NCI-H2081 (cell line): ENCODE measurements at regions not wholly inside any gene's neighbourhood (a gene's known extent, or its start where the extent isn't known, plus 50 kb on each side); places are given as distances from the start of the nearest gene placed in this dataset.
"Not testable (repeated sequence)": the region's sequence is repeated elsewhere in the genome, so short reads cannot be mapped to it uniquely, and the experiment has no call there.

ENCODE experiments used
- DNase-seq, 2 experiments: peaks; one replicate each; lab custom pipeline; 2025; lab: John Stamatoyannopoulos, UW

- DNase-seq, result no peak
Measured at GRCh38 chr10:118916777-118917176, 112.7 kb upstream of the NANOS1 start.

GRCh38 chr10:118917701-118918100 is 111.8 kb upstream of the NANOS1 start:
- DNase-seq, result no peak

GRCh38 chr10:118918116-118918515 is 111.4 kb upstream of the NANOS1 start:
- DNase-seq, result no peak

- DNase-seq, result no peak
Measured at GRCh38 chr10:118918587-118918986, 110.9 kb upstream of the NANOS1 start.

- DNase-seq, result no peak
Measured at GRCh38 chr10:118920206-118920605, 109.3 kb upstream of the NANOS1 start.

- no peak for DNase-seq
Measured at GRCh38 chr10:118922226-118922625, 107.3 kb upstream of the NANOS1 start.

- no peak for DNase-seq
Measured at GRCh38 chr10:118922972-118923371, 106.5 kb upstream of the NANOS1 start.

- no peak for DNase-seq
Measured at GRCh38 chr10:118924493-118924892, 105.0 kb upstream of the NANOS1 start.

- DNase-seq, result no peak
Measured at GRCh38 chr10:118925404-118926071, 104.0 kb upstream of the NANOS1 start.

GRCh38 chr10:118926072-118926417 is 103.5 kb upstream of the NANOS1 start:
- no peak for DNase-seq

GRCh38 chr10:118926441-118926840 is 103.1 kb upstream of the NANOS1 start:
- no peak for DNase-seq

GRCh38 chr10:118926903-118927302 is 102.6 kb upstream of the NANOS1 start:
- no peak for DNase-seq

- no peak for DNase-seq
Measured at GRCh38 chr10:118927321-118927720, 102.2 kb upstream of the NANOS1 start.

GRCh38 chr10:118930614-118931013 is 98.9 kb upstream of the NANOS1 start:
- DNase-seq, result no peak

GRCh38 chr10:118931436-118931835 is 98.1 kb upstream of the NANOS1 start:
- no peak for DNase-seq

GRCh38 chr10:118932154-118932553 is 97.4 kb upstream of the NANOS1 start:
- DNase-seq, result not testable (repeated sequence)

- no peak for DNase-seq
Measured at GRCh38 chr10:118937226-118937625, 92.3 kb upstream of the NANOS1 start.

- DNase-seq, result no peak
Measured at GRCh38 chr10:118939211-118940007, 90.1 kb upstream of the NANOS1 start.

- no peak for DNase-seq
Measured at GRCh38 chr10:118940386-118940785, 89.1 kb upstream of the NANOS1 start.

- DNase-seq, result no peak
Measured at GRCh38 chr10:118943253-118943652, 86.3 kb upstream of the NANOS1 start.

GRCh38 chr10:118944959-118945633 is 84.4 kb upstream of the NANOS1 start:
- no peak for DNase-seq

GRCh38 chr10:118948786-118949185 is 80.7 kb upstream of the NANOS1 start:
- no peak for DNase-seq

- peak in 1 of 2 experiments; percentile 13 for DNase-seq
Measured at GRCh38 chr10:118950190-118950680, 79.3 kb upstream of the NANOS1 start.
